ENCODE measurements at regions not wholly inside any gene's neighbourhood (a gene's known extent, or its start where the extent isn't known, plus 50 kb on each side); places are given as distances from the start of the nearest gene placed in this dataset.

DNA sequence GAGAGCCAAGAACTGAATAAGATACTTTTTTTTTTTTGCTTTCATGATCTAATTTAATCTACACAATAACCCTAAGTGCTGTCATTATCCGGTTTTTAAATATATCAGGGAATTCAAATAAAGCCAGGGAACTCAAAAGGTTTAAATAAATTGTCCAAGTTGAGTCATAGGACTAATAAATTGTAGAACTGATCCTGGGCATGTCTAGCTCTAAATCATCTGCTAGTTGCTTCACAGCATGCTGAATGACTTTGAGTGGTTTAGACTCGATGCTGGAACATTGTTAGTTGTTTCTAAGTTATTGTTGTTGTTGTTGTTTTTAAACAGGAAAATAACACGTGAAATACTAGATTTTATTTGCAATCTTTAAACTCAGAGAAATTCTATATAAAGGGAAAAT, 147.2 kb upstream of the HNMT start:
- no peak for TF ChIP-seq SUZ12 (IDR thresholded peaks at IDR 0.05)
- TF ChIP-seq TARDBP (IDR thresholded peaks at IDR 0.05) = no peak
- TF ChIP-seq SP1 (IDR thresholded peaks at IDR 0.05) = no peak
